ENCODE measurements at regions not wholly inside any gene's neighbourhood (a gene's known extent, or its start where the extent isn't known, plus 50 kb on each side); places are given as distances from the start of the nearest gene placed in this dataset.

- no peak for TF ChIP-seq CTCF (IDR thresholded peaks at IDR 0.05 in 2 of 3, conservative IDR thresholded peaks at IDR 0.05 in 1 of 3; ENCODE audit: insufficient read depth in 2 of 3, low read depth in 1 of 3, low read length in 3 of 3)
- no peak for TF ChIP-seq RAD51 (IDR thresholded peaks at IDR 0.05; ENCODE audit: borderline replicate concordance, low read depth)
- TF ChIP-seq GABPB1 (CRISPR knock-in tag; IDR thresholded peaks at IDR 0.05) = no peak
- TF ChIP-seq ZNF318 (IDR thresholded peaks at IDR 0.05; ENCODE audit: borderline replicate concordance in 1 of 2, low read depth in 1 of 2) = no peak
- TF ChIP-seq FOXA3 (CRISPR knock-in tag; conservative IDR thresholded peaks at IDR 0.05 in 1 of 2, IDR thresholded peaks at IDR 0.05 in 1 of 2) = no peak
- TF ChIP-seq TGIF2 (CRISPR knock-in tag; IDR thresholded peaks at IDR 0.05) = no peak
- no peak for TF ChIP-seq FOSL1 (tag; conservative IDR thresholded peaks at IDR 0.05)
- TF ChIP-seq POLR2AphosphoS5 (IDR thresholded peaks at IDR 0.05; ENCODE audit: control insufficient read depth, insufficient read depth, low read depth, low read length) = no peak
- no peak for TF ChIP-seq ZNF263 (CRISPR knock-in tag; IDR thresholded peaks at IDR 0.05; ENCODE audit: borderline replicate concordance)
- TF ChIP-seq NCOR1 (IDR thresholded peaks at IDR 0.05) = no peak
- TF ChIP-seq MAX (CRISPR knock-in tag; IDR thresholded peaks at IDR 0.05) = no peak
- no peak for TF ChIP-seq GATA2 (CRISPR knock-in tag; IDR thresholded peaks at IDR 0.05)
- no peak for TF ChIP-seq POLR2A (conservative IDR thresholded peaks at IDR 0.05)
These were observed 1041.7 kb upstream of the MIR17HG start for GRCh38 chr13:90305796-90306195.

Data from K562 (cell line).